Activated CD4-positive, alpha-beta T cell treated with anti-CD3 and anti-CD28 coated beads for 36 hours (primary cell): ENCODE measurements at regions not wholly inside any gene's neighbourhood (a gene's known extent, or its start where the extent isn't known, plus 50 kb on each side); places are given as distances from the start of the nearest gene placed in this dataset.

ENCODE experiments used
- ATAC-seq: fragments of 200-7000 bp; cut with Tn5 transposase; one replicate; pipeline ENCODE4 v1.10.0; 2021; ENCODE audit warnings: mild to moderate bottlenecking, moderate library complexity
- CTCF ChIA-PET: fragments of 350-600 bp; sonication (Branson Sonifier 250); formaldehyde crosslinking; loops from one replicate; lab custom pipeline; 2021; ENCODE audit warnings: antibody characterized with exemption; lab: Charles Lee
- POLR2A ChIA-PET: fragments of 350-600 bp; sonication (Branson Sonifier 250); formaldehyde crosslinking; loops from one replicate; lab custom pipeline; 2021; ENCODE audit warnings: antibody characterized with exemption, inconsistent platforms; lab: Charles Lee
- DNase-seq: peaks from one replicate; pipeline ENCODE4 v3.0.0-alpha.2; 2020
- H3K27ac Mint-ChIP-seq: one replicate; pipeline ENCODE4 v1.8.0; 2021; ENCODE audit warnings: mixed read lengths
- H3K27me3 Mint-ChIP-seq: one replicate; pipeline ENCODE4 v1.8.0; 2021; ENCODE audit warnings: mixed read lengths
- H3K36me3 Mint-ChIP-seq: one replicate; pipeline ENCODE4 v1.8.0; 2021; ENCODE audit warnings: low read depth, mixed read lengths
- H3K4me1 Mint-ChIP-seq: one replicate; pipeline ENCODE4 v1.8.0; 2021; ENCODE audit warnings: mixed read lengths
- H3K4me3 Mint-ChIP-seq: one replicate; pipeline ENCODE4 v1.8.0; 2021; ENCODE audit warnings: mild to moderate bottlenecking, moderate library complexity, mixed read lengths
- H3K9me3 Mint-ChIP-seq: one replicate; pipeline ENCODE4 v1.8.0; 2021; ENCODE audit warnings: low read depth, mixed read lengths
- intact Hi-C, 2 experiments: fragments of 100-400 bp; cut with DNase I in 1 of 2; cut with micrococcal nuclease in 1 of 2; formaldehyde crosslinking; loops; one replicate each; pipeline versions ENCODE4 v1.14.2 to v1.15.1; 2022 to 2024; cut with DNase I, micrococcal nuclease

DNA sequence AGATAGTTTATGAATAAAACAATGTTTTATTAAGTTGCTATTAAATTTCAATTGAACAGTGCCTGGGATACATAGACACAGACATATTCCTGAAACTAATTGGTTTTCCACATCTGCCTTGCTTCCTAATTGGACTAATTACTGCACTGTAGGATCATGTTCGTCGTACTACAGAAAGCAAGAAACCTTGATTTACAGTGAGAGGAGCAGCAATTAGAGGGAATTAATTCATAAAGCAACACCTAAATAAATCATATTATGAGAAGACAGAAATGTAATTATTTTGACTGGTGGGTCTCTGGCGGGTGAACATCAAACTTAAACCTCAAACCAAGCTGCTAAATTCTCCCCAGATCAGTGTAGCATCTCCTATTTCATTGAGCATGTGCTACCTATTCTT is 124.6 kb upstream of the CAMK1G start:
- ChIA-PET POLR2A (no interaction called here), CTCF (no interaction called here)
- Mint-ChIP-seq H3K4me3 (no peak overlapping the region), H3K9me3 (peaks cover 4% of the 10 kb centered on the region), H3K27ac (no peak overlapping the region), H3K36me3 (no peaks in the 10 kb centered on the region), H3K27me3 (peaks cover 26% of the 10 kb centered on the region), H3K4me1 (peaks cover 2% of the 10 kb centered on the region)
- no peak for ATAC-seq
- no peak for DNase-seq
- intact Hi-C loops, result no loop called here

DNA sequence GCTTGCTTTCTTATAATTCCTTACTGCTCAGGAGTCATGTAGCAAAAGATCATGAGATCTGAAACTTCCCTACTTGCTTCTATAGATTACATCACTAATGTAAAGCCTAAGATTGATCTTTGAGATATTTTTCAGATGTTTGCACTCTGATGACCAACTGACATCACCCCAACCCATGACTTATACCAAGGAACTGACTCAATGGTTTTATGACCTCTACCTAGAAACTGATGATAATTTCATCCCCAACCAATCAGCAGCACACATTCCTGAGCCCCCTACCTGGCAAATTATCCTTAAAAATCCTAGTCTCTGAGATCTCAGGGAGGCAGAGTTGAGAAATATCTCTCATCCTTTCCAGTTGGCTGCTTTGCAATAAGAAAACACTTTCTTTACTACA is 122.3 kb upstream of the CAMK1G start:
- no peaks in the 10 kb centered on the region for H3K36me3 Mint-ChIP-seq
- DNase-seq (no peak), ATAC-seq (no peak)
- no peak overlapping the region for H3K27ac Mint-ChIP-seq
- intact Hi-C loops, result no loop called here
- no peak overlapping the region for H3K4me3 Mint-ChIP-seq
- peaks cover 34% of the 10 kb centered on the region for H3K27me3 Mint-ChIP-seq
- ChIA-PET CTCF (no interaction called here), POLR2A (no interaction called here)
- H3K9me3 Mint-ChIP-seq, result peaks cover 4% of the 10 kb centered on the region
- H3K4me1 Mint-ChIP-seq, result no peaks in the 10 kb centered on the region

DNA sequence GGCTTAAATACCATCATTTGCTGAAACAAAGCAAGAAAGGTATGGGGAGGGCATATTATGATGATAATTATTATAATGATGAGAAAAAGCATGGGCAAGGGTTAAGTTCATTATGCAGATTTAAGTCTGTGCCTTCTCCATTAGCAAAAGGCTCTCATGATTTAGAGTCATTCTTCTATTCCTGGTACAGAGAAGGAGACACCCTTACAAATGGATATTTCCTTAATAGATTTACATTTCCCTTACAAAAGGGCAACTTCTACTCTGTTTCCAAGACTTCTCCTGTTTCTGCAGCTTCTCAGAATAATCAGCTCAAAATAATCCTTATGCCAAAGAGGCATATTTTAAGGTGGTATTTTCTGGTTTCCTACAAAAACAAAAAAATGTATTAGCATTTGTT is 121.1 kb upstream of the CAMK1G start:
- ChIA-PET POLR2A (no interaction called here), CTCF (interaction anchor here (1.2 kb wide), 1 partner anchor 108 kb away, joined by 3 read pairs; no protein-coding TSS in a partner anchor)
- intact Hi-C loops, result no loop called here
- Mint-ChIP-seq H3K4me3 (no peak overlapping the region), H3K36me3 (no peaks in the 10 kb centered on the region), H3K9me3 (peaks cover 4% of the 10 kb centered on the region), H3K27me3 (peaks cover 29% of the 10 kb centered on the region), H3K4me1 (no peaks in the 10 kb centered on the region), H3K27ac (no peak overlapping the region)
- ATAC-seq (no peak), DNase-seq (no peak)

DNA sequence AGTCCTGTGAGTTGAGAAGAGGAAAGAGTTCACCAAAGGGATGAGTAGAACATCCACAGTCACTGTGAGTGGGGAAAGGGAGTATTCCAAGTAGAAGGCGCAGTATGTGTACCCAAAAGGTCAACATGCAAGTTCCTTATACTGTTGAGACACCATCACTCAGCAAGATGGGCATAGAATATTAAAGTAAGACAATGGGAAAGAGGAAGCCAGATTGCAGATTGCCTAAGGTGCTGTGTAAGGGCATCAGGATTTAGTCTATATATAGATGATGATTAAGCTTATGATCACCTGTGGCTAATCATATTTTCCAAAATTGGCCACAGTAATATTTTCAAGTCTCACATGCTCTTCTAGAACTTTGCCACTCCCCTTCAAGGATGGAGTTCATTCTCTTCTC is 120.1 kb upstream of the CAMK1G start:
- ChIA-PET CTCF (no interaction called here), POLR2A (no interaction called here)
- DNase-seq, result no peak
- Mint-ChIP-seq H3K27me3 (peaks cover 27% of the 10 kb centered on the region), H3K4me3 (no peak overlapping the region), H3K27ac (no peak overlapping the region), H3K36me3 (no peaks in the 10 kb centered on the region), H3K4me1 (no peaks in the 10 kb centered on the region), H3K9me3 (peaks cover 4% of the 10 kb centered on the region)
- intact Hi-C loops, result no loop called here
- ATAC-seq, result no peak

DNA sequence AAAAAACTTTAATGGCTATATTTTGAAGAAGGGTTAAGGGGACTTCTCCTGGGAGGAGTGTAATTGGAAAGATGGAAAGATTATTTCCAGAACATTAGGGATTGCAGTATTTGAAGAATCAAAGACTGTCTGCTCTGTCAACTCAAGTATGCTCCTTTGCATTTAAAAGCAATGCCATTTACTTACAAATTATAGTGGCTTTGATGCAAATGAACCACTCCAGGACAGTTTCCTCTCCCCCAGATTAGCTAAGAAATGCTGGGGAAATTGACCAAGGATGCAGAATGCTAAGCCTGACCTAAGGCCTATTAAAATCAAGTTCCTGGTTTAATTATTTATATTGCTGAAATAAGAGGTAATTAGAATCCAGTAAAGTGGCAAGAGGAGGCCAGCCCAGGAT is 110.5 kb upstream of the CAMK1G start:
- no peaks in the 10 kb centered on the region for H3K36me3 Mint-ChIP-seq
- no peaks in the 10 kb centered on the region for H3K4me1 Mint-ChIP-seq
- ATAC-seq (no peak), DNase-seq (no peak)
- H3K27me3 Mint-ChIP-seq, result peaks cover 14% of the 10 kb centered on the region
- no peak overlapping the region for H3K4me3 Mint-ChIP-seq
- intact Hi-C loops, result no loop called here
- H3K27ac Mint-ChIP-seq, result no peak overlapping the region
- ChIA-PET CTCF (interaction anchor here (0.5 to 0.9 kb wide), 3 partner anchors 46 to 154 kb away, joined by 3 to 4 read pairs (median 3); no protein-coding TSS in a partner anchor), POLR2A (no interaction called here)
- H3K9me3 Mint-ChIP-seq, result peaks cover 5% of the 10 kb centered on the region

DNA sequence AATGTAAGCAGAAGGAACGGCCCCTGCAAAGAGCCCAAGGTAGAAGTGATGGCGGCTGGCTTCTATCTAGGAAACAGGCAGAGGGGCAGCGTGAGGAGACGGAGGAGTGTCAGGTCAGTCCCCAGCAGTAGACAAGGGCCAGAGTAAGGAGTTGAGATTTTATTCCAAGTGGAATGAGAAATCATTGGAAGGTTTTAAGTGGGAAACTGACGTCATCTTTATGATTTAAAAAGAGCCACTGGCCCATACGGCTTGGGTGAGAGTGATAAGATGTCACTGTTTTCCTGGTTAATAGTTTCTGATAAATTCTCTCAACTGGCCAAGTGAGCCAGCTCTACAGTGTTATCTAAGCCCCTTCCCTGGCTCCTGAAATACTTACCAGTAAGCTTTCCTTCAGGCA is 103.2 kb upstream of the CAMK1G start:
- POLR2A ChIA-PET, result no interaction called here
- H3K4me1 Mint-ChIP-seq, result peaks cover 11% of the 10 kb centered on the region
- no peaks in the 10 kb centered on the region for H3K9me3 Mint-ChIP-seq
- H3K27me3 Mint-ChIP-seq, result peaks cover 3% of the 10 kb centered on the region
- H3K27ac Mint-ChIP-seq, result no peak overlapping the region
- intact Hi-C loops, result no loop called here
- H3K36me3 Mint-ChIP-seq, result no peaks in the 10 kb centered on the region
- ATAC-seq (no peak), DNase-seq (no peak)
- no peak overlapping the region for H3K4me3 Mint-ChIP-seq
- CTCF ChIA-PET, result no interaction called here

DNA sequence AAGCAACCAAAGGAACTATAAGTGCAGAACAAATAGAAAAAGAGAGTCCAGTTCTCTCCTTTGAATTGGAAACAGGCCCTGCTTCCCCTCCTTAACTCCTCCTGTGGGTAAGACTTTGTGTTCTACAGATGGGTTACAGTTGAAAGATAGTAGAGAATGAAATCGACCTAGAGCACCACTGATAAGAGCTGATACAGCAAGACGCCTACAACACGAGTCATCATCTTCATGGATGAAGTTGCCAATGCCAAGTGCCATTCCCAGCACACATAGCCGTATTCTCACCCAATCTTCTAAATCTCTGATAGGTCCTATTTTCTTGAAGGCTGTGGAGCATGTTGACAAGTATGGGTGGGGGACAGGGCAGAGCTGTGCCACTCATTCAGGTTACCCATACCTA is 99.8 kb upstream of the CAMK1G start:
- no peaks in the 10 kb centered on the region for H3K9me3 Mint-ChIP-seq
- H3K4me3 Mint-ChIP-seq, result no peak overlapping the region
- no peak overlapping the region for H3K27ac Mint-ChIP-seq
- ChIA-PET CTCF (no interaction called here), POLR2A (no interaction called here)
- intact Hi-C loops, result no loop called here
- no peak for ATAC-seq
- DNase-seq, result no peak
- peaks cover 11% of the 10 kb centered on the region for H3K4me1 Mint-ChIP-seq
- peaks cover 3% of the 10 kb centered on the region for H3K27me3 Mint-ChIP-seq
- H3K36me3 Mint-ChIP-seq, result no peaks in the 10 kb centered on the region

DNA sequence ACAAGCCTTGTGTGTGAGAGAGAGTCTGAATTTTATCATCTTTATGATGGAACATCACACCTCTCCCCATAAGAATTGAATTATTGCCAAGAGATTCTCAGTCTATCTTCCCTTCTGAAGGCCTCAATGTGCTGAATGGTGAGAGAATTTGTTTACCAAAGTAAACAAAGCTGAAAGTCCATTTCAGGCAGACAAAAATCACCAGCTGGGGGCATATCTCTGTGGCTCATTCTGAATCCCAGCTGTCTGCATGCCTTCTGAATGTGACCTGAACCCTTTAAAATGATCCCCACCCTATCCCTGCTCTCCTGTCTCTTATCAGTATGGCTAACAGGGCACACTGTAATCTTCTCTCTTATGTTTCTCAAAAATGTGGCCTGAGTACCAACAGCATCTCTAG is 99.1 kb upstream of the CAMK1G start:
- no peaks in the 10 kb centered on the region for H3K36me3 Mint-ChIP-seq
- DNase-seq (no peak), ATAC-seq (no peak)
- intact Hi-C loops, result no loop called here
- peaks cover 3% of the 10 kb centered on the region for H3K27me3 Mint-ChIP-seq
- H3K4me1 Mint-ChIP-seq, result peaks cover 11% of the 10 kb centered on the region
- ChIA-PET POLR2A (no interaction called here), CTCF (interaction anchor here (0.6 kb wide), 1 partner anchor 30 kb away, joined by 4 read pairs; no protein-coding TSS in a partner anchor)
- no peaks in the 10 kb centered on the region for H3K9me3 Mint-ChIP-seq
- H3K27ac Mint-ChIP-seq, result no peak overlapping the region
- no peak overlapping the region for H3K4me3 Mint-ChIP-seq

DNA sequence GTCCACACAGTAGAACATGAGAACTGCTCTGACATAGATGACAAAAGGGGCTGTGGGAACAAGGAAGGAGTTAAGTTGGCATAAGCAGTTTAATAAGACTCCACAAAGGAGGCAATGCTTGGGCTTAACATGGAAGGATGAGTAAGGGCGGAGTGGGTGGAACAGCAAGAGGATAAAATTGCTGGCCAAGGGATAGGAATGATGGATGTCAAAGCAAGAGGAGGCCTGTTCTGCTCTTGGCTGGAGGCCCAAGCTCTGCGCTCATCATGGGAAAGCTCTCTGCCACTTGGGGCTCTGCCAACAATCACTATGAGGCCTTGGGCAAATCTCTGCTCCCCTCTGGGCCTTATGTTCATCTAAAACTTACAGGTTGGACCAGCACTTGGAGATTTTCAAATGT is 98.3 kb upstream of the CAMK1G start:
- H3K9me3 Mint-ChIP-seq, result no peaks in the 10 kb centered on the region
- no peak for DNase-seq
- no peak for ATAC-seq
- intact Hi-C loops, result no loop called here
- H3K27ac Mint-ChIP-seq, result no peak overlapping the region
- H3K36me3 Mint-ChIP-seq, result no peaks in the 10 kb centered on the region
- H3K4me3 Mint-ChIP-seq, result no peak overlapping the region
- POLR2A ChIA-PET, result interaction anchor here (0.6 kb wide), 1 partner anchor 1029 kb away, joined by 3 read pairs; no protein-coding TSS in a partner anchor
- H3K27me3 Mint-ChIP-seq, result peaks cover 3% of the 10 kb centered on the region
- H3K4me1 Mint-ChIP-seq, result peaks cover 11% of the 10 kb centered on the region
- CTCF ChIA-PET, result no interaction called here

DNA sequence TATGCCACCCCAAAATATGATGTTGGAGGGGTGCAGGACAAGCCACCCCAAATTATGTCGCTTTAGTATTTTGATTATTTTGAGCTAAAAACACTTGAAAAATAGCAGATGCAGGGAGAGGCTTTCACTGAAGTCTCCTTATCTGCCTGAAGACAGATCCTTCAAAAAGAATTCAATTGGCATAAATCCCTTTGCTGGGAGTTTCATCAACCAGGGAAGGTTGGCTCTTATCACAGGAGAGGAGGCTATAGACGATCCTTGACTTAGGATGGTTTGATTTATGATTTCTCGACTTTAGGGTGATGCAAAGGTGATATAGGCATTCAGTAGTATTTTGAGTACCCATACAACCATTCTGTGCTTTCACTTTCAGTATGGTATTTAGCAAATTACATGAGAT is 97.8 kb upstream of the CAMK1G start:
- no peaks in the 10 kb centered on the region for H3K36me3 Mint-ChIP-seq
- H3K27me3 Mint-ChIP-seq, result peaks cover 2% of the 10 kb centered on the region
- DNase-seq (no peak), ATAC-seq (no peak)
- intact Hi-C loops, result no loop called here
- peaks cover 11% of the 10 kb centered on the region for H3K4me1 Mint-ChIP-seq
- H3K9me3 Mint-ChIP-seq, result no peaks in the 10 kb centered on the region
- no peak overlapping the region for H3K27ac Mint-ChIP-seq
- ChIA-PET CTCF (no interaction called here), POLR2A (interaction anchor here (0.6 kb wide), 1 partner anchor 1029 kb away, joined by 3 read pairs; no protein-coding TSS in a partner anchor)
- H3K4me3 Mint-ChIP-seq, result no peak overlapping the region

DNA sequence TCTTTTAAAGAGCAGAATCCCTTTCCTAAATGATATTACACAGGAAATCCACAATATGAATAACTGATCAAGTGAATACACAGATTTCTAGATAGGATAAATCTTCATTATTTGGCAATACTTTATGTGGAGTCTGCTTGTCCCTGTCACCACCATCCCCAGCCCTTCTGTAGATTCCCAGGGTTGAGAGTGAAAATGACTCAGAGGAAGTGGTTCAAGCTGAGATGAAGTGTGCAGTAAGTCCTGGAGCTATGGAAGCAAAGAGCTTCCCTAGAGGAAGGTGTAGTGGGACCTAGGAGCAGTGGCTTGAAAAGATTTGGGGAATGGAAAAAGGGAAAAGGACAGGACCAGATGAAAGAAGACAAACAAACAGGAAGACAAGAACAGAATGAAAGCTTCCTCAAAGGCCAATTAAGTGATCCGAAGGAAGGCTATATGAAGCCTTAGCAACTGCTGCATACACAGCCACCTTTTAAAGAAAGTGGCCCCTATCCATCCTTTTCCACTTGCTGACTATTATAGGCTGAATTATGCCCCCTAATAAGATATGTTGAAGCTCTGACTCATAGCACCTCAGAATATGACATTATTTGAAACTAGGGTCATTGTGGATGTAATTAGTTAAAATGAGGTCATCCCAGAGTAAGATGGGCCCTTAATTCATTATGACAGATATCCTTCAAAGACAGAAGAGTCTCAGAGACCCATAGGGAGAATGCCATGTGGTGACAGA is 96.5 kb upstream of the CAMK1G start:
- CTCF ChIA-PET, result no interaction called here
- no peak for DNase-seq
- no peaks in the 10 kb centered on the region for H3K9me3 Mint-ChIP-seq
- no peak overlapping the region for H3K4me3 Mint-ChIP-seq
- POLR2A ChIA-PET, result no interaction called here
- H3K4me1 Mint-ChIP-seq, result peaks cover 11% of the 10 kb centered on the region
- no peaks in the 10 kb centered on the region for H3K36me3 Mint-ChIP-seq
- H3K27me3 Mint-ChIP-seq, result peaks cover 4% of the 10 kb centered on the region
- no peak for ATAC-seq
- H3K27ac Mint-ChIP-seq, result no peak overlapping the region
- intact Hi-C loops, result no loop called here

DNA sequence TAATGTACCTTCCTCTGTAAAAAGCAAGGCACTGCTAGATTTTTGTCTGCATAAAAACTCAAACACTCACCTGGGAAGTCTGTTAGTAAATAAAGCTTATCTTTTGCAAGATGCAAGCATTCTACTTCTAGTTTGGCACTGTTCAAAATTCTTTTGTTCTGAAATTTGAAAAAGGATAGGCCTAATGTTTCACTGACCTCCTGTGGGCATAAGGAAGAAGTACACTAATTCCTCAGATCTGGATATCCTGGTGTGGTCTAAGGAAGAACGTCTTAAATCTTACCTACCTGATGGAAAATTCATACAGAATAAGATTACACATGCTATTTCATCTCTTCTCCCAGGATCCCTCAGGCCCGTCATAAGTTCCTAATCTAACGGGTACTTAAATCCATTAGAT is 93.5 kb upstream of the CAMK1G start:
- H3K27me3 Mint-ChIP-seq, result peaks cover 5% of the 10 kb centered on the region
- H3K4me3 Mint-ChIP-seq, result no peak overlapping the region
- CTCF ChIA-PET, result interaction anchor here (1.8 kb wide), 1 partner anchor 23 kb away, joined by 7 read pairs; no protein-coding TSS in a partner anchor
- ATAC-seq (no peak), DNase-seq (no peak)
- H3K36me3 Mint-ChIP-seq, result no peaks in the 10 kb centered on the region
- H3K4me1 Mint-ChIP-seq, result no peaks in the 10 kb centered on the region
- POLR2A ChIA-PET, result no interaction called here
- intact Hi-C loops, result no loop called here
- no peak overlapping the region for H3K27ac Mint-ChIP-seq
- no peaks in the 10 kb centered on the region for H3K9me3 Mint-ChIP-seq
